ENCODE measurements at regions not wholly inside any gene's neighbourhood (a gene's known extent, or its start where the extent isn't known, plus 50 kb on each side); places are given as distances from the start of the nearest gene placed in this dataset.

DNA sequence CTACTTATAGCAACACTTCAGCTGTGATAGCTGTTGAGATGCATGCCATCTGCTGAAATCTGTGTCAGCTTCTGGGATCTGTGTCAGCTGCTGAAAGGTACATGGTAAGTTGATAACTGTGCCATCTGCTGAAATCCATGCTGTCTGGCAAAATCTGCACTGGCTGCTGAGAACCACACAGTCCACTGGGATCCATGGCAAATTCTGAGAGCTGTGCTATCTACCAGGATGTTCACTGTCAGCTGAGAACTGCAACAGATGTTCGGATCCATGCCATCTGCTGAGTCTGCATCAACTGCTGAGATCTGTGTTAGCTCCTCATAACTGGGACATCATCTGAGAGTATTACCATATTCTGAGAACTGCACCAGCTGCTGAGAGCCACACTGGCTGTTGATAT is 430.5 kb upstream of the POU3F4 start:
- H3K9me3 ChIP-seq (replicated peaks in 1 of 2; ENCODE audit: control insufficient read depth in 2 of 2, insufficient read depth in 1 of 2, low read depth in 1 of 2, low read length in 2 of 2): no peaks in the 10 kb centered on the region
- H3K4me3 ChIP-seq (ENCODE audit: low read length in 2 of 2): no peak overlapping the region
- H3K27me3 ChIP-seq (ENCODE audit: control insufficient read depth in 3 of 3, insufficient read depth in 3 of 3, low read depth in 1 of 3, low read length in 3 of 3): no peaks in the 10 kb centered on the region
- no peak overlapping the region for H2AFZ ChIP-seq (ENCODE audit: low read length)
- no peak overlapping the region for H3K27ac ChIP-seq (replicated peaks; ENCODE audit: low read length)
- H2AK5ac ChIP-seq (ENCODE audit: low read depth, low read length): no peak overlapping the region
- no peak overlapping the region for H3K18ac ChIP-seq (ENCODE audit: low read length)
- H2BK15ac ChIP-seq (ENCODE audit: low read length): no peak overlapping the region
- DNase-seq (ENCODE audit: low spot score): no peak
- no peaks in the 10 kb centered on the region for H3K79me1 ChIP-seq (ENCODE audit: low read depth, low read length)
- no peak overlapping the region for H2BK5ac ChIP-seq (ENCODE audit: low read length)
- no CpG with 5 or more reads among the region's 1 CpG for WGBS, 2 donors (ENCODE audit: extremely low coverage in 2 of 2, insufficient read length in 2 of 2, insufficient replicate concordance in 1 of 2)
- no peaks in the 10 kb centered on the region for H3K36me3 ChIP-seq (replicated peaks in 1 of 2; ENCODE audit: control insufficient read depth in 2 of 2, insufficient read depth in 2 of 2, low read length in 2 of 2)
- no peak overlapping the region for H4K91ac ChIP-seq (ENCODE audit: low read depth, low read length, poor library complexity)
- H3K4me2 ChIP-seq (ENCODE audit: insufficient read depth, low read length, poor library complexity, severe bottlenecking): no peak overlapping the region
- H3K23ac ChIP-seq (ENCODE audit: low read depth, low read length, poor library complexity): no peak overlapping the region
- no peak overlapping the region for H2BK12ac ChIP-seq (ENCODE audit: low read length)
- no peak overlapping the region for H3K9ac ChIP-seq (ENCODE audit: low read depth, low read length, poor library complexity)
- H3K4me1 ChIP-seq (ENCODE audit: control insufficient read depth in 2 of 2, insufficient read depth in 1 of 2, low read depth in 1 of 2, low read length in 2 of 2): no peaks in the 10 kb centered on the region
- no peak overlapping the region for H4K8ac ChIP-seq (ENCODE audit: low read depth, low read length)
- no peak overlapping the region for H3K14ac ChIP-seq (ENCODE audit: low read length)
- H3K4ac ChIP-seq (ENCODE audit: low read length): no peak overlapping the region
- H2BK120ac ChIP-seq (ENCODE audit: low read depth, low read length): no peak overlapping the region

DNA sequence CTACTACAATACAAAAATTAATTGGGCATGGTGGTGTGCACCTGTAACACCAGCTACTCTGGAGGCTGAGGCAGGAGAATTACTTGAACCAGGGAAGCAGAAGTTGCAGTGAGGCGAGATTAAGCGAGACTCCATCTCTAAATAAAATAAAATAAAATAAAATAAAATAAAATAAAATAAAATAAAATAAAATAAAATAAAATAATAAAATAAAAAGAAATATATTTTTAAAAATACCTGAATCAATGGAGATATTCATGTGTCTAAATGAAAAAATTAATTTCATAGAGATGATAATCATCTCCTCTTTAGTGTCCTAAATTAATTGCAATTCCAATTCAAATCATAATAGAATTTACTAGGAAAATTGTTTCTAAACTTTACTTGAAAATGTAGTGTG is 406.1 kb upstream of the POU3F4 start:
- Histone ChIP-seq H2BK12ac (ENCODE audit: low read length) (no peak overlapping the region), H3K18ac (ENCODE audit: low read length) (no peak overlapping the region), H2BK120ac (ENCODE audit: low read depth, low read length) (no peak overlapping the region), H2BK5ac (ENCODE audit: low read length) (no peak overlapping the region), H3K23ac (ENCODE audit: low read depth, low read length, poor library complexity) (no peak overlapping the region), H3K14ac (ENCODE audit: low read length) (no peak overlapping the region), H3K9ac (ENCODE audit: low read depth, low read length, poor library complexity) (no peak overlapping the region), H3K27ac (replicated peaks; ENCODE audit: low read length) (no peak overlapping the region), H3K79me1 (ENCODE audit: low read depth, low read length) (no peaks in the 10 kb centered on the region), H3K4me2 (ENCODE audit: insufficient read depth, low read length, poor library complexity, severe bottlenecking) (no peak overlapping the region), H3K36me3 (replicated peaks in 1 of 2; ENCODE audit: control insufficient read depth in 2 of 2, insufficient read depth in 2 of 2, low read length in 2 of 2) (no peaks in the 10 kb centered on the region), H4K8ac (ENCODE audit: low read depth, low read length) (no peak overlapping the region), H3K27me3 (ENCODE audit: control insufficient read depth in 3 of 3, insufficient read depth in 3 of 3, low read depth in 1 of 3, low read length in 3 of 3) (no peaks in the 10 kb centered on the region), H2AFZ (ENCODE audit: low read length) (no peak overlapping the region), H4K91ac (ENCODE audit: low read depth, low read length, poor library complexity) (no peak overlapping the region), H3K4ac (ENCODE audit: low read length) (no peak overlapping the region), H3K9me3 (replicated peaks in 1 of 2; ENCODE audit: control insufficient read depth in 2 of 2, insufficient read depth in 1 of 2, low read depth in 1 of 2, low read length in 2 of 2) (no peaks in the 10 kb centered on the region), H2AK5ac (ENCODE audit: low read depth, low read length) (no peak overlapping the region), H2BK15ac (ENCODE audit: low read length) (no peak overlapping the region), H3K4me1 (ENCODE audit: control insufficient read depth in 2 of 2, insufficient read depth in 1 of 2, low read depth in 1 of 2, low read length in 2 of 2) (no peaks in the 10 kb centered on the region), H3K4me3 (ENCODE audit: low read length in 2 of 2) (no peak overlapping the region)
- no peak for DNase-seq (ENCODE audit: low spot score)
- no CpG with 5 or more reads among the region's 2 CpGs for WGBS, 2 donors (ENCODE audit: extremely low coverage in 2 of 2, insufficient read length in 2 of 2, insufficient replicate concordance in 1 of 2)

DNA sequence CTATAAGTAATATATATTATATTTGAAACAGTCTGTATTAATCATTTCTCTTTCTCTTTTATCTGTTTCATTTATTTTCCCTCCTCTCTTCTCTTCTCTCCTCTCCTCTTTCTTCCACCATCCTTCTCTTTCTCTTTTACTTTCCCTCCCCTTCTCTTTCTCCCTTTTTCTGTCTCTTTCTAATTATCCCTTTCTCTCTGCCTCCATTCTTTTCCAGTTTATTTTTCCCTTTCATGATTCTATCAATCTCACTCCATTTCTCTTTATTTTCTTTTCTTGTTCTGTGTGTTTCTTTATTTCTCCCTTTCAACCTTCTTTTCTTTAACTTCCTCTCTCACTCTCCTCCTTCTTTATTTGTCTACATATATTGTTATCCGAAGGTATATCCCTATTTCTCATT is 399.8 kb upstream of the POU3F4 start:
- H3K4me1 ChIP-seq (ENCODE audit: control insufficient read depth in 2 of 2, insufficient read depth in 1 of 2, low read depth in 1 of 2, low read length in 2 of 2): no peaks in the 10 kb centered on the region
- no peaks in the 10 kb centered on the region for H3K9me3 ChIP-seq (replicated peaks in 1 of 2; ENCODE audit: control insufficient read depth in 2 of 2, insufficient read depth in 1 of 2, low read depth in 1 of 2, low read length in 2 of 2)
- H3K27ac ChIP-seq (replicated peaks; ENCODE audit: low read length): no peak overlapping the region
- H3K4me2 ChIP-seq (ENCODE audit: insufficient read depth, low read length, poor library complexity, severe bottlenecking): no peak overlapping the region
- H3K4ac ChIP-seq (ENCODE audit: low read length): no peak overlapping the region
- no peak overlapping the region for H3K18ac ChIP-seq (ENCODE audit: low read length)
- no peaks in the 10 kb centered on the region for H3K36me3 ChIP-seq (replicated peaks in 1 of 2; ENCODE audit: control insufficient read depth in 2 of 2, insufficient read depth in 2 of 2, low read length in 2 of 2)
- no peak overlapping the region for H2AFZ ChIP-seq (ENCODE audit: low read length)
- no peak overlapping the region for H4K8ac ChIP-seq (ENCODE audit: low read depth, low read length)
- H2AK5ac ChIP-seq (ENCODE audit: low read depth, low read length): no peak overlapping the region
- no peak overlapping the region for H3K4me3 ChIP-seq (ENCODE audit: low read length in 2 of 2)
- no peak overlapping the region for H2BK15ac ChIP-seq (ENCODE audit: low read length)
- H3K27me3 ChIP-seq (ENCODE audit: control insufficient read depth in 3 of 3, insufficient read depth in 3 of 3, low read depth in 1 of 3, low read length in 3 of 3): no peaks in the 10 kb centered on the region
- H3K14ac ChIP-seq (ENCODE audit: low read length): no peak overlapping the region
- H2BK120ac ChIP-seq (ENCODE audit: low read depth, low read length): no peak overlapping the region
- H4K91ac ChIP-seq (ENCODE audit: low read depth, low read length, poor library complexity): no peak overlapping the region
- no peak for DNase-seq (ENCODE audit: low spot score)
- H2BK12ac ChIP-seq (ENCODE audit: low read length): no peak overlapping the region
- no peak overlapping the region for H3K9ac ChIP-seq (ENCODE audit: low read depth, low read length, poor library complexity)
- H2BK5ac ChIP-seq (ENCODE audit: low read length): no peak overlapping the region
- no peak overlapping the region for H3K23ac ChIP-seq (ENCODE audit: low read depth, low read length, poor library complexity)
- WGBS, 2 donors (ENCODE audit: extremely low coverage in 2 of 2, insufficient read length in 2 of 2, insufficient replicate concordance in 1 of 2): 100% methylated on average over 1 of the region's 1 CpG; no CpG with 5 or more reads in 1 of the 2 donors
- no peaks in the 10 kb centered on the region for H3K79me1 ChIP-seq (ENCODE audit: low read depth, low read length)

DNA sequence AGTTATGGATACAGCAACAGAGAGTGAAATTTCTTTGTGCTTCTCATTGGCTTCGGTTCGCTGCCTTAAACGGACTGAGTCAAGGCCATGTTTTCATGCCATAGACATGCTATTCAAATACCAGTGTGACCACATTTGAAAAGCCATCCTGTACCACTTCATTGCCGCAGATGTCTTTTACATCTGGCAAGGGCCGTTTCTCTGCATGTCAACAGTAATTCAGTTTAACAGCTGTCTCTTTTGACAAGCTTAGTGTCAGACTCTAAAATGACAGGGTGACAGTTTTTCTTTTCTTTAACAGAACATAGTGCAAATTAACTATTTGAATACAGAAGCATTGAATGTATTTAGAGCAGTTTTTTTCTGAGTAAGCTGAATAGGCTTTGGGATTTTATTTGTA is 362.2 kb upstream of the POU3F4 start:
- Histone ChIP-seq H3K9ac (ENCODE audit: low read depth, low read length, poor library complexity) (no peak overlapping the region), H4K91ac (ENCODE audit: low read depth, low read length, poor library complexity) (no peak overlapping the region)

More for the DNA sequence above, 362.2 kb upstream of the POU3F4 start:
- WGBS, 2 donors (ENCODE audit: extremely low coverage in 2 of 2, insufficient read length in 2 of 2, insufficient replicate concordance in 1 of 2): no CpG with 5 or more reads among the region's 5 CpGs
- H3K4me3 ChIP-seq (ENCODE audit: low read length in 2 of 2): no peak overlapping the region
- H2AK5ac ChIP-seq (ENCODE audit: low read depth, low read length): no peak overlapping the region
- H3K9me3 ChIP-seq (replicated peaks in 1 of 2; ENCODE audit: control insufficient read depth in 2 of 2, insufficient read depth in 1 of 2, low read depth in 1 of 2, low read length in 2 of 2): no peaks in the 10 kb centered on the region
- H2AFZ ChIP-seq (ENCODE audit: low read length): no peak overlapping the region
- H2BK12ac ChIP-seq (ENCODE audit: low read length): no peak overlapping the region
- no peak overlapping the region for H2BK120ac ChIP-seq (ENCODE audit: low read depth, low read length)
- no peak overlapping the region for H3K27ac ChIP-seq (replicated peaks; ENCODE audit: low read length)
- no peak for DNase-seq (ENCODE audit: low spot score)
- H3K18ac ChIP-seq (ENCODE audit: low read length): no peak overlapping the region
- H3K4me2 ChIP-seq (ENCODE audit: insufficient read depth, low read length, poor library complexity, severe bottlenecking): no peak overlapping the region
- H3K27me3 ChIP-seq (ENCODE audit: control insufficient read depth in 3 of 3, insufficient read depth in 3 of 3, low read depth in 1 of 3, low read length in 3 of 3): no peaks in the 10 kb centered on the region
- H3K14ac ChIP-seq (ENCODE audit: low read length): no peak overlapping the region
- no peak overlapping the region for H3K4ac ChIP-seq (ENCODE audit: low read length)
- H2BK15ac ChIP-seq (ENCODE audit: low read length): no peak overlapping the region
- no peak overlapping the region for H4K8ac ChIP-seq (ENCODE audit: low read depth, low read length)
- H3K79me1 ChIP-seq (ENCODE audit: low read depth, low read length): no peaks in the 10 kb centered on the region
- H3K36me3 ChIP-seq (replicated peaks in 1 of 2; ENCODE audit: control insufficient read depth in 2 of 2, insufficient read depth in 2 of 2, low read length in 2 of 2): no peaks in the 10 kb centered on the region
- no peaks in the 10 kb centered on the region for H3K4me1 ChIP-seq (ENCODE audit: control insufficient read depth in 2 of 2, insufficient read depth in 1 of 2, low read depth in 1 of 2, low read length in 2 of 2)
- no peak overlapping the region for H3K23ac ChIP-seq (ENCODE audit: low read depth, low read length, poor library complexity)
- H2BK5ac ChIP-seq (ENCODE audit: low read length): no peak overlapping the region

Measured in neuronal stem cell (in vitro differentiated cells).